OCI-LY1 (cell line): ENCODE measurements at regions not wholly inside any gene's neighbourhood (a gene's known extent, or its start where the extent isn't known, plus 50 kb on each side); places are given as distances from the start of the nearest gene placed in this dataset.

Source experiments
- CTCF ChIP-seq: fragments of 200-600 bp; sonication (generic), shearing (Covaris generic); IDR thresholded peaks from 2 replicates; pipeline ENCODE4 v1.5.1; 2017; ENCODE audit warnings: mild to moderate bottlenecking, antibody characterized with exemption, low read length, moderate library complexity, mixed read lengths
- EZH2 ChIP-seq: fragments of 200-600 bp; sonication (generic), shearing (Covaris generic); IDR thresholded peaks from 2 replicates; pipeline ENCODE4 v1.8.0; 2017; ENCODE audit warnings: borderline replicate concordance, mixed run types, mild to moderate bottlenecking, antibody characterized with exemption, low read length, moderate library complexity, mixed read lengths

GRCh38 chr3:19815805-19816204 is 118.2 kb downstream of the EFHB start:
- TF ChIP-seq CTCF (no peak), EZH2 (no peak)
